GM10248 (cell line): ENCODE measurements at regions not wholly inside any gene's neighbourhood (a gene's known extent, or its start where the extent isn't known, plus 50 kb on each side); places are given as distances from the start of the nearest gene placed in this dataset.

Experiments
- CTCF ChIA-PET: fragments of 300-600 bp; sonication (Branson Sonifier 250); formaldehyde crosslinking; extraction: SDS; loops from one replicate; lab custom pipeline; 2021; ENCODE audit warnings: antibody characterized with exemption; lab: Yijun Ruan, JAX
- POLR2A ChIA-PET: fragments of 350-650 bp; sonication (Branson Sonifier 250); formaldehyde crosslinking; extraction: SDS; loops from one replicate; lab custom pipeline; 2020; ENCODE audit warnings: antibody characterized with exemption; lab: Yijun Ruan, JAX
- DNase-seq: peaks from one replicate; pipeline ENCODE4 v3.0.0; 2012; ENCODE audit errors: extremely low spot score
- TF ChIP-seq, protein P1 (sequence below): IDR thresholded peaks from 2 replicates; pipeline ENCODE4 v1.5.1; 2012; ENCODE audit warnings: mild to moderate bottlenecking, low read depth; ENCODE audit errors: extremely low read depth, missing control alignments, control extremely low read depth

DNA sequence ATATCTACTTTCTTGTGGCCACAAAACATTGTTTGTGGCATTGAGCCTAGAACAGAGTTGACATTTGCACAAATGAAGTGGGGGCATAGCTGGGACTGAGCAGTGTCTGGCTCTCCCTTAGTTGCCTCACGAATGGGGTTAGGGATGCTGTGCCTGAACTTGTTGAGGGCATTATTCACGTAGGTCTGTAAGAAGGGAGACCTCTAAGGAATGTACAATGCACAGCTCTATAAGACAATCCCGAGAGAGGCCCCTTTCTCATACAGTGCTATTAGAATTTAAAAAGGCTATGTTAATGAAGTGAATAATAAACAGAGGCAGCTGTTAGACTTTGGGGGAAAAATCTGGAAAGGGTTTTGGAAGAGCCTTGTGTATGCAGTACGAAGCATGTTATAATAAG, 118.4 kb upstream of the DEPDC1 start:
- ChIA-PET CTCF (interaction anchor here (0.6 to 1.3 kb wide), 2 partner anchors 11 to 18 kb away, joined by 3 read pairs; no protein-coding TSS in a partner anchor), POLR2A (no interaction called here)
- TF ChIP-seq, protein P1, sequence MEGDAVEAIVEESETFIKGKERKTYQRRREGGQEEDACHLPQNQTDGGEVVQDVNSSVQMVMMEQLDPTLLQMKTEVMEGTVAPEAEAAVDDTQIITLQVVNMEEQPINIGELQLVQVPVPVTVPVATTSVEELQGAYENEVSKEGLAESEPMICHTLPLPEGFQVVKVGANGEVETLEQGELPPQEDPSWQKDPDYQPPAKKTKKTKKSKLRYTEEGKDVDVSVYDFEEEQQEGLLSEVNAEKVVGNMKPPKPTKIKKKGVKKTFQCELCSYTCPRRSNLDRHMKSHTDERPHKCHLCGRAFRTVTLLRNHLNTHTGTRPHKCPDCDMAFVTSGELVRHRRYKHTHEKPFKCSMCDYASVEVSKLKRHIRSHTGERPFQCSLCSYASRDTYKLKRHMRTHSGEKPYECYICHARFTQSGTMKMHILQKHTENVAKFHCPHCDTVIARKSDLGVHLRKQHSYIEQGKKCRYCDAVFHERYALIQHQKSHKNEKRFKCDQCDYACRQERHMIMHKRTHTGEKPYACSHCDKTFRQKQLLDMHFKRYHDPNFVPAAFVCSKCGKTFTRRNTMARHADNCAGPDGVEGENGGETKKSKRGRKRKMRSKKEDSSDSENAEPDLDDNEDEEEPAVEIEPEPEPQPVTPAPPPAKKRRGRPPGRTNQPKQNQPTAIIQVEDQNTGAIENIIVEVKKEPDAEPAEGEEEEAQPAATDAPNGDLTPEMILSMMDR, result no peak
- DNase-seq, result no peak

- no peak for DNase-seq
- CTCF ChIA-PET, result interaction anchor here (0.9 to 1.6 kb wide), 5 partner anchors 9 to 1119 kb away, joined by 3 to 6 read pairs (median 3); no protein-coding TSS in a partner anchor
- TF ChIP-seq, protein P1, result no peak
- POLR2A ChIA-PET, result no interaction called here
Measured at GRCh38 chr1:68617942-68618341, 121.1 kb upstream of the DEPDC1 start.

GRCh38 chr1:68620571-68620970, 123.7 kb upstream of the DEPDC1 start:
- CTCF ChIA-PET, result no interaction called here
- POLR2A ChIA-PET, result no interaction called here
- TF ChIP-seq, protein P1, result no peak
- no peak for DNase-seq

DNA sequence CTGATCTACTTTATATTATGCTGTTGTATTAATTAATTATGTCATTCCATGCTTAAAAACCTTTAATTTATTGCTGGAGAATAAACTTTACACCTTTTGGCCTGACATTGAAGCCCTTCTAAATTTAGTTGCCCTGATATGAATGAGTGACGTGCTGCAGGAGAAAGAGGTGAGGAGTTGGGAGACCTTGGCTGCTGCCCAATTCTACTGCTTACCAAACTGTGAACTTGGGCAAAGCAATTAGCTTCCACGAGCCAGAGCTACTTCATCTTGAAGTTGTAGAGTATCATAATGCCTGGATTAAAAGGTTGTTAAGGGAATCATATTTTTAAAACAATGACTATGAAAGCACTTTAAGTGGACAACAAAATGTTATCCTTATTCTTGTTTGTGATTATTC, 126.8 kb upstream of the DEPDC1 start:
- TF ChIP-seq, protein P1, result no peak
- ChIA-PET POLR2A (no interaction called here), CTCF (no interaction called here)
- no peak for DNase-seq

GRCh38 chr1:68624233-68624632, 127.4 kb upstream of the DEPDC1 start:
- CTCF ChIA-PET, result interaction anchor here (1.0 to 1.1 kb wide), 2 partner anchors 20 to 34 kb away, joined by 3 read pairs; no protein-coding TSS in a partner anchor
- no peak for DNase-seq
- TF ChIP-seq, protein P1, result no peak
- POLR2A ChIA-PET, result no interaction called here

DNA sequence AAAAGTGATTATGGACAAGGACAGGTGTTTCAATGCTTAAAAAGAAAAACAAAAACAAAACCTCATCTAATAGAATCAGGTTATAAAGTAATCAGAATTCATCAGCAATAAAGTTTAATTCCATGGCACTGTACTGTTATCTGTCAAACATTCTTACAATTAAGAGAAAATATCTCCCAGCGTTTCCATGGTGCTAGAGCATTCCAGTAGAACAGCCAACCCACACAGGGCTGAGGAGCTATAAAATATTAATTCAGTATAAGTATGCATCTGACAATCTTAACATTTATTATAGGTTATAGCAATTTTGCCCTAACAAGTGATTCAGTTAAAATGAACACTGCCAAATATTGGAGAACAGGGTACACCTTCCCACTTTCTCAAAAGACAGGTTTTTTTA, 128.7 kb upstream of the DEPDC1 start:
- TF ChIP-seq, protein P1, result no peak
- POLR2A ChIA-PET, result no interaction called here
- no peak for DNase-seq
- CTCF ChIA-PET, result interaction anchor here (0.9 to 1.8 kb wide), 5 partner anchors 10 to 35 kb away, joined by 3 to 4 read pairs (median 3); no protein-coding TSS in a partner anchor
